HCT116 (cell line): ENCODE measurements at regions not wholly inside any gene's neighbourhood (a gene's known extent, or its start where the extent isn't known, plus 50 kb on each side); places are given as distances from the start of the nearest gene placed in this dataset.

Experiments used
- EZH2phosphoT487 ChIP-seq: fragments of 200-600 bp; IDR thresholded peaks from 2 replicates; pipeline ENCODE4 v1.6.1; 2018; ENCODE audit warnings: antibody characterized with exemption, borderline replicate concordance
- POLR2A ChIP-seq: IDR thresholded peaks from 2 replicates; pipeline ENCODE4 v1.7.0; 2011; ENCODE audit warnings: borderline replicate concordance; ENCODE audit not compliant: insufficient read depth, insufficient read length; ENCODE audit errors: extremely low read depth
- POLR2AphosphoS5 ChIP-seq: IDR thresholded peaks from 2 replicates; pipeline ENCODE4 v1.6.1; 2011; ENCODE audit warnings: mild to moderate bottlenecking, low read depth, low read length, moderate library complexity
- SIN3A ChIP-seq: IDR thresholded peaks from 2 replicates; pipeline ENCODE4 v1.6.1; 2012; ENCODE audit warnings: low read depth
- TCF7L2 ChIP-seq: IDR thresholded peaks from 2 replicates; pipeline ENCODE4 v1.7.0; 2011; ENCODE audit warnings: borderline replicate concordance, inconsistent platforms; ENCODE audit not compliant: insufficient read depth, insufficient read length; ENCODE audit errors: extremely low read depth
- TF ChIP-seq, protein P1 (sequence below), 3 experiments: fragments of 200-600 bp in 1 of 3; sonication (generic) in 1 of 3; IDR thresholded peaks in 2 of 3; conservative IDR thresholded peaks in 1 of 3; 2 replicates each; pipeline ENCODE4 v1.5.1; 2012 to 2017; ENCODE audit warnings: low read depth in 2 of 3, low read length in 2 of 3, antibody characterized with exemption in 1 of 3, borderline replicate concordance in 1 of 3, control low read depth in 1 of 3, mild to moderate bottlenecking in 1 of 3, mixed read lengths in 1 of 3, mixed run types in 1 of 3, moderate library complexity in 1 of 3; ENCODE audit not compliant: insufficient read depth in 1 of 3
- TF ChIP-seq, protein P2 (sequence below): IDR thresholded peaks from 2 replicates; pipeline ENCODE4 v1.6.1; 2012
- TF ChIP-seq, protein P3 (sequence below): IDR thresholded peaks from 2 replicates; pipeline ENCODE4 v1.6.1; 2011; ENCODE audit warnings: mild to moderate bottlenecking, low read length, moderate library complexity; ENCODE audit not compliant: insufficient replicate concordance; ENCODE audit errors: extremely low read depth

DNA sequence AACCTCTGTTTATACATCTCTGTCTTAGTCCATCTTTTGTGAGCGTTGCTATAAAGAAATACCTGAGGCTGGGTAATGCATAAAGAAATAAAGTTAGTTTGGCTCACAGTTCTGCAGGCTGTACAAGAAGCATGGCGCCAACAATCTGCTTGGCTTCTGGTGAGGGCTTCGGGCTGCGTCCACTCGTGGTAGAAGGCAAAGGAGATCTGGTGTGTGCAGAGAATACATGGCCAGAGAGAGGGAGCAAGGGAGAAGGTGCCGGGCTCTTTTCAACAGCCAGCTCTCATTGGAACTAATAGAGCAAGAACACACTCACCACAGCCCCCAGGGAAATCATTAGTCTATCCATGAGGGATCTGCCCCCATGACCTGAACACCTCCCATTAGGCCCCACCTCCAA is 100.3 kb upstream of the SRSF6 start:
- TF ChIP-seq, protein P1, sequence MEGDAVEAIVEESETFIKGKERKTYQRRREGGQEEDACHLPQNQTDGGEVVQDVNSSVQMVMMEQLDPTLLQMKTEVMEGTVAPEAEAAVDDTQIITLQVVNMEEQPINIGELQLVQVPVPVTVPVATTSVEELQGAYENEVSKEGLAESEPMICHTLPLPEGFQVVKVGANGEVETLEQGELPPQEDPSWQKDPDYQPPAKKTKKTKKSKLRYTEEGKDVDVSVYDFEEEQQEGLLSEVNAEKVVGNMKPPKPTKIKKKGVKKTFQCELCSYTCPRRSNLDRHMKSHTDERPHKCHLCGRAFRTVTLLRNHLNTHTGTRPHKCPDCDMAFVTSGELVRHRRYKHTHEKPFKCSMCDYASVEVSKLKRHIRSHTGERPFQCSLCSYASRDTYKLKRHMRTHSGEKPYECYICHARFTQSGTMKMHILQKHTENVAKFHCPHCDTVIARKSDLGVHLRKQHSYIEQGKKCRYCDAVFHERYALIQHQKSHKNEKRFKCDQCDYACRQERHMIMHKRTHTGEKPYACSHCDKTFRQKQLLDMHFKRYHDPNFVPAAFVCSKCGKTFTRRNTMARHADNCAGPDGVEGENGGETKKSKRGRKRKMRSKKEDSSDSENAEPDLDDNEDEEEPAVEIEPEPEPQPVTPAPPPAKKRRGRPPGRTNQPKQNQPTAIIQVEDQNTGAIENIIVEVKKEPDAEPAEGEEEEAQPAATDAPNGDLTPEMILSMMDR (IDR thresholded peaks at IDR 0.05 in 2 of 3, conservative IDR thresholded peaks at IDR 0.05 in 1 of 3; ENCODE audit: borderline replicate concordance in 1 of 3, insufficient read depth in 1 of 3, low read depth in 2 of 3, low read length in 2 of 3), result no peak
- TF ChIP-seq POLR2A (no peak), EZH2phosphoT487 (no peak), SIN3A (no peak), POLR2AphosphoS5 (no peak), TCF7L2 (no peak)
- TF ChIP-seq, protein P2, sequence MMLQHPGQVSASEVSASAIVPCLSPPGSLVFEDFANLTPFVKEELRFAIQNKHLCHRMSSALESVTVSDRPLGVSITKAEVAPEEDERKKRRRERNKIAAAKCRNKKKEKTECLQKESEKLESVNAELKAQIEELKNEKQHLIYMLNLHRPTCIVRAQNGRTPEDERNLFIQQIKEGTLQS, result no peak
- TF ChIP-seq, protein P3, sequence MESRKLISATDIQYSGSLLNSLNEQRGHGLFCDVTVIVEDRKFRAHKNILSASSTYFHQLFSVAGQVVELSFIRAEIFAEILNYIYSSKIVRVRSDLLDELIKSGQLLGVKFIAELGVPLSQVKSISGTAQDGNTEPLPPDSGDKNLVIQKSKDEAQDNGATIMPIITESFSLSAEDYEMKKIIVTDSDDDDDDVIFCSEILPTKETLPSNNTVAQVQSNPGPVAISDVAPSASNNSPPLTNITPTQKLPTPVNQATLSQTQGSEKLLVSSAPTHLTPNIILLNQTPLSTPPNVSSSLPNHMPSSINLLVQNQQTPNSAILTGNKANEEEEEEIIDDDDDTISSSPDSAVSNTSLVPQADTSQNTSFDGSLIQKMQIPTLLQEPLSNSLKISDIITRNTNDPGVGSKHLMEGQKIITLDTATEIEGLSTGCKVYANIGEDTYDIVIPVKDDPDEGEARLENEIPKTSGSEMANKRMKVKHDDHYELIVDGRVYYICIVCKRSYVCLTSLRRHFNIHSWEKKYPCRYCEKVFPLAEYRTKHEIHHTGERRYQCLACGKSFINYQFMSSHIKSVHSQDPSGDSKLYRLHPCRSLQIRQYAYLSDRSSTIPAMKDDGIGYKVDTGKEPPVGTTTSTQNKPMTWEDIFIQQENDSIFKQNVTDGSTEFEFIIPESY, result no peak
